HFFc6 (cell line): ENCODE measurements at regions not wholly inside any gene's neighbourhood (a gene's known extent, or its start where the extent isn't known, plus 50 kb on each side); places are given as distances from the start of the nearest gene placed in this dataset.
"Not testable (repeated sequence)": the region's sequence is repeated elsewhere in the genome, so short reads cannot be mapped to it uniquely, and the experiment has no call there.

ENCODE experiments used
- DNase-seq: peaks from one replicate; pipeline ENCODE4 v3.0.0-alpha.2; 2018
- H3K27ac Mint-ChIP-seq: 2 replicates; pipeline ENCODE4 v1.8.0; 2020; ENCODE audit warnings: mild to moderate bottlenecking, mixed read lengths
- H3K27me3 Mint-ChIP-seq: 2 replicates; pipeline ENCODE4 v1.8.0; 2021; ENCODE audit warnings: mild to moderate bottlenecking, moderate library complexity, mixed read lengths; ENCODE audit not compliant: insufficient read depth
- H3K36me3 Mint-ChIP-seq: 2 replicates; pipeline ENCODE4 v1.8.0; 2021; ENCODE audit warnings: low read depth, mixed read lengths
- H3K4me1 Mint-ChIP-seq: 2 replicates; pipeline ENCODE4 v1.8.0; 2020; ENCODE audit warnings: low read depth, mixed read lengths
- H3K4me3 Mint-ChIP-seq: 2 replicates; pipeline ENCODE4 v1.8.0; 2020; ENCODE audit warnings: mild to moderate bottlenecking, moderate library complexity, mixed read lengths
- H3K9me3 Mint-ChIP-seq: 2 replicates; pipeline ENCODE4 v1.8.0; 2020; ENCODE audit warnings: mild to moderate bottlenecking, mixed read lengths
- CTCF ChIP-seq: fragments of 200-600 bp; sonication (generic); IDR thresholded peaks from 2 replicates; pipeline ENCODE4 v1.5.0; 2021; ENCODE audit warnings: antibody characterized with exemption, mild to moderate bottlenecking

DNA sequence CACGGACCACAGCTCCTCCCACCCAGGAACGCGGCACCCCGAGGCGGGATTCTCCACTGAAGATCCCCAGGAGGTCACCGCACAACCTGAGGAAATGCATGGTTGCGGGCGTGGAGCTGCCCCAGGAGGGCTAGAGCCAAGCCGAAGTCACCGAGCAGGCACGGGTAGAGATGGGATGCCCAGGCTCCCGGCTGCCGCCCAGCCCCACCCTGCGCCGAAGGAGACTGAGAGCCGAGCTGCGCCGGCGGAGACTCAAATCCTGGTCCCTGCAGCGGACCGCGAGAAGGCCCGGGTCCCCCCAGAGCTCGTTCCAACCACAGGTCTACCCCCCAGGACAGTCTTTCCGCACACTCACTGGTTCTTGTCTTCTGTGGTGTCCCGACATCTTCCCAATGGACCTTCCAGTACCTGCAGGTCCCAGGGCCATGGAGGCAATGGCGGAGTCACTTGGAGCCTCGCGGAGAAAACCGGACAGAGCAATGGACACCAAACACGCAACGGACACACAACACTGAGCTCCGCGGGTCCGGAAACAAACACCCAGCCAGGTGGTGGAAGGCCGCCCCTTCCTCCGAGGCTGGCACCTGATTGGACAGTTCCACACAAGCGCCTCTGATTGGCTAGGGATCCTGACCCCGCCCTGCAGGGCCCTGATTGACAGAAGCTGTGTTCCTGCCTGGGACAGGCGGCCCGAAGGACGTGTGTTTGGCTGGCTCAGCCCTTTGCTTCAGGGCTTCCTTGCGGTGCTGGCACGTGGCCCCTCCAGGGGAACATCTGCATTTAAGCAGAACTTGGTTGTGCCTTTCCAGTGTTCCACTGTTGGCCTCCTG lies 331.9 kb upstream of the NUPR2 start:
- no peaks in the 10 kb centered on the region for H3K27me3 Mint-ChIP-seq

DNA sequence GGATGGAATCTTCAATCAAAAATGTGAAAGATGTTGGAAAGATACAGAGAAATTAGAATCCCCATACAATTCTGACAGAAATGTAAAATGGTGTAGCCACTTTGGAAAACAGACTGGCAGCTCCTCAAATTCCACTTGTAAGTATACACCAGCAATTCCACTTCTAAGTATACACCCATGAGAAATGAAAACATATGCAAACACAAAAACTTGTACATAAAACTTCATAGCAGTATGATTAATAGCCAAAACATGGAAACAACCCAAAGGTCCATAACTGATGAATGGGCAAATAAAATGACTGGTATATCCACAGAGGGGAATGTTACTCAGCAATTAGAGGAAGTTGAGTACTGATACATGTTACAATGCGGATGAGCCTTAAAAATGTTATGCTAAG lies 304.3 kb upstream of the NUPR2 start:
- not testable (repeated sequence) for H3K36me3 Mint-ChIP-seq, DNase-seq, H3K4me3 Mint-ChIP-seq, H3K27ac Mint-ChIP-seq, H3K27me3 Mint-ChIP-seq, H3K4me1 Mint-ChIP-seq
- peaks cover 27% of the 10 kb centered on the region for H3K9me3 Mint-ChIP-seq

More for the DNA sequence above, 331.9 kb upstream of the NUPR2 start:
- Mint-ChIP-seq H3K4me3 (no peak overlapping the region), H3K4me1 (no peaks in the 10 kb centered on the region), H3K9me3 (peaks cover 52% of the 10 kb centered on the region), H3K36me3 (peaks cover 4% of the 10 kb centered on the region; the same call in 1 of the 2 replicates), H3K27ac (no peak overlapping the region)
- no peak for DNase-seq
- no peak for TF ChIP-seq CTCF

GRCh38 chr7:56375173-56375572 lies 259.0 kb upstream of the NUPR2 start:
- H3K4me3 Mint-ChIP-seq = no peak overlapping the region
- no peaks in the 10 kb centered on the region for H3K27me3 Mint-ChIP-seq
- no peaks in the 10 kb centered on the region for H3K36me3 Mint-ChIP-seq
- no peak overlapping the region for H3K27ac Mint-ChIP-seq
- no peaks in the 10 kb centered on the region for H3K4me1 Mint-ChIP-seq
- no peak for TF ChIP-seq CTCF
- H3K9me3 Mint-ChIP-seq = peaks cover 12% of the 10 kb centered on the region; the same call in 1 of the 2 replicates
- no peak for DNase-seq

DNA sequence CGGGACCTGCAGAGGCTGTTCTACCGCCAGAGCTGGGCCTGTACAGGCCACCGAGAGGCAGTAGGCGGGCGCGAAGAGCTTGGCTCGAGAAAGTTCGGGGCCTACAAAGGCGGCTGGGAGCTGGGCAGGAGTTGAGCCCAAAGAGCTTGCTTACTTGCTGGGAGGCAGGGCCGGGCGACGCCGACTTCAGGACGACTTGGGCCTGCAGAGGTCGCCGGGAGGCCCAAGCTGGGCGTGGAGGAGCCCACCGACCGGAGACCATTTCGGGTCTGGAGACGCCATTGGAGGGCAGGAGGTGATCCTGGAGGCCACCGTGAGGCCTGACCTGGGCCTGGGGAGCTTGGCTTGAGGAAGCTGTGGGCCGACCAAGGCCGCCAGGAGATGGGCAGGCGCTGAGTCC lies 258.4 kb upstream of the NUPR2 start:
- H3K9me3 Mint-ChIP-seq = peaks cover 12% of the 10 kb centered on the region; the same call in 1 of the 2 replicates
- DNase-seq, H3K36me3 Mint-ChIP-seq, H3K27me3 Mint-ChIP-seq, H3K4me3 Mint-ChIP-seq, H3K27ac Mint-ChIP-seq, H3K4me1 Mint-ChIP-seq: not testable (repeated sequence)

DNA sequence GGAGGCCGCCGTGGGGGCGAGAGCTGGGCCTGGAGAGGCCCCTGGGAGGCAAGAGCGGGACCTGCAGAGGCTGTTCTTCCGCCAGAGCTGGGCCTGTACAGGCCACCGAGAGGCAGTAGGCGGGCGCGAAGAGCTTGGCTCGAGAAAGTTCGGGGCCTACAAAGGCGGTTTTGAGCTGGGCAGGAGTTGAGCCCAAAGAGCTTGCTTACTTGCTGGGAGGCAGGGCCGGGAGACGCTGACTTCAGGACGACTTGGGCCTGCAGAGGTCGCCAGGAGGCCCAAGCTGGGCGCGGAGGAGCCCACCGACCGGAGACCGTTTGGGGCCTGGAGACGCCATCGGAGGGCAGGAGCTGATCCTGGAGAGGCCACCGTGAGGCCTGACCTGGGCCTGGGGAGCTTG lies 257.1 kb upstream of the NUPR2 start:
- DNase-seq = peak; percentile 52
- not testable (repeated sequence) for H3K4me3 Mint-ChIP-seq

GRCh38 chr7:56371792-56372191 lies 255.6 kb upstream of the NUPR2 start:
- not testable (repeated sequence) for H3K27me3 Mint-ChIP-seq, H3K27ac Mint-ChIP-seq, H3K4me3 Mint-ChIP-seq, H3K4me1 Mint-ChIP-seq, H3K36me3 Mint-ChIP-seq
- peaks cover 12% of the 10 kb centered on the region; the same call in 1 of the 2 replicates for H3K9me3 Mint-ChIP-seq
- peak; percentile 12 for DNase-seq

More for the DNA sequence above, 257.1 kb upstream of the NUPR2 start:
- peaks cover 12% of the 10 kb centered on the region; the same call in 1 of the 2 replicates for H3K9me3 Mint-ChIP-seq
- TF ChIP-seq CTCF = peak; percentile 13; the same call in 1 of the 2 replicates
- not testable (repeated sequence) for H3K36me3 Mint-ChIP-seq, H3K27ac Mint-ChIP-seq, H3K27me3 Mint-ChIP-seq, H3K4me1 Mint-ChIP-seq

- H3K9me3 Mint-ChIP-seq = peaks cover 12% of the 10 kb centered on the region; the same call in 1 of the 2 replicates
- H3K4me3 Mint-ChIP-seq, H3K36me3 Mint-ChIP-seq, DNase-seq, H3K27ac Mint-ChIP-seq, H3K4me1 Mint-ChIP-seq, H3K27me3 Mint-ChIP-seq: not testable (repeated sequence)
These were observed 254.1 kb upstream of the NUPR2 start for GRCh38 chr7:56370208-56370872.

DNA sequence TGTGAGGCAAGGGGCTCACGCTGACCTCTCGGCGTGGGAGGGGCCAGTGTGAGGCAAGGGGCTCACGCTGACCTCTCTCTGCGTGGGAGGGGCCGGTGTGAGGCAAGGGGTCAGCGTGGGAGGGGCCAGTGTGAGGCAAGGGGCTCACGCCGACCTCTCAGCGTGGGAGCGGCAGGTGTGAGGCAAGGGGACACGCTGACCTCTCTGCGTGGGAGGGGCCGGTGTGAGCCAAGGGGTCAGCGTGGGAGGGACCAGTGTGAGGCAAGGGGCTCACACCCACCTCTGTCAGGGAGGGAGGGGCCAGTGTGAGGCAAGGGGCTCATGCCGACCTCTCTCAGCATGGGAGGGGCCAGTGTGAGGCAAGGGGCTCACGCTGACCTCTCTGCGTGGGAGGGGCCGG lies 251.7 kb upstream of the NUPR2 start:
- DNase-seq, H3K27ac Mint-ChIP-seq, H3K4me3 Mint-ChIP-seq, H3K36me3 Mint-ChIP-seq, H3K4me1 Mint-ChIP-seq, H3K27me3 Mint-ChIP-seq, H3K9me3 Mint-ChIP-seq: not testable (repeated sequence)

GRCh38 chr7:56367411-56367810 lies 251.2 kb upstream of the NUPR2 start:
- H3K27ac Mint-ChIP-seq, H3K4me3 Mint-ChIP-seq, H3K9me3 Mint-ChIP-seq, H3K27me3 Mint-ChIP-seq, H3K36me3 Mint-ChIP-seq, H3K4me1 Mint-ChIP-seq, DNase-seq: not testable (repeated sequence)

GRCh38 chr7:56366701-56367100 lies 250.5 kb upstream of the NUPR2 start:
- H3K27ac Mint-ChIP-seq, H3K36me3 Mint-ChIP-seq, H3K4me3 Mint-ChIP-seq, H3K9me3 Mint-ChIP-seq, H3K4me1 Mint-ChIP-seq, H3K27me3 Mint-ChIP-seq, DNase-seq: not testable (repeated sequence)

- peaks cover 30% of the 10 kb centered on the region for H3K9me3 Mint-ChIP-seq
- H3K36me3 Mint-ChIP-seq, DNase-seq, H3K27ac Mint-ChIP-seq, H3K4me3 Mint-ChIP-seq, H3K27me3 Mint-ChIP-seq, H3K4me1 Mint-ChIP-seq: not testable (repeated sequence)
These were observed 236.4 kb upstream of the NUPR2 start for GRCh38 chr7:56352576-56352975.
